NCI-H146 treated with DMSO at 0.1 percent for 48 hours (cell line): ENCODE measurements at regions not wholly inside any gene's neighbourhood (a gene's known extent, or its start where the extent isn't known, plus 50 kb on each side); places are given as distances from the start of the nearest gene placed in this dataset.

Experiments
- DNase-seq: peaks from one replicate; lab custom pipeline; 2025; ENCODE audit not compliant: unreplicated experiment; lab: John Stamatoyannopoulos, UW

GRCh38 chr17:71111460-71111859 lies 942.1 kb downstream of the KCNJ2 start:
- no peak for DNase-seq

- DNase-seq: no peak
These were observed 942.6 kb downstream of the KCNJ2 start for GRCh38 chr17:71111934-71112333.

GRCh38 chr17:71113347-71113746 lies 944.0 kb downstream of the KCNJ2 start:
- no peak for DNase-seq

GRCh38 chr17:71114911-71115668 lies 945.8 kb downstream of the KCNJ2 start:
- no peak for DNase-seq

- DNase-seq: no peak
These were observed 946.3 kb downstream of the KCNJ2 start for GRCh38 chr17:71115669-71115972.

GRCh38 chr17:71117466-71117865 lies 948.1 kb downstream of the KCNJ2 start:
- no peak for DNase-seq

- peak; percentile 70 for DNase-seq
These were observed 948.7 kb downstream of the KCNJ2 start for GRCh38 chr17:71118039-71118438.

GRCh38 chr17:71127416-71127815 lies 958.1 kb downstream of the KCNJ2 start:
- no peak for DNase-seq

- peak; percentile 56 for DNase-seq
These were observed 973.0 kb downstream of the KCNJ2 start for GRCh38 chr17:71142333-71142732.

GRCh38 chr17:71145486-71145885 lies 975.3 kb upstream of the SOX9 start:
- no peak for DNase-seq

GRCh38 chr17:71147906-71148305 lies 972.9 kb upstream of the SOX9 start:
- no peak for DNase-seq

- DNase-seq: no peak
These were observed 971.2 kb upstream of the SOX9 start for GRCh38 chr17:71149607-71150006.

- DNase-seq: no peak
These were observed 963.5 kb upstream of the SOX9 start for GRCh38 chr17:71157297-71157696.

GRCh38 chr17:71158437-71158836 lies 962.4 kb upstream of the SOX9 start:
- no peak for DNase-seq

GRCh38 chr17:71163121-71163812 lies 957.6 kb upstream of the SOX9 start:
- peak; percentile 100 for DNase-seq

- DNase-seq: no peak
These were observed 957.1 kb upstream of the SOX9 start for GRCh38 chr17:71163813-71164122.

GRCh38 chr17:71164561-71164960 lies 956.3 kb upstream of the SOX9 start:
- peak; percentile 52 for DNase-seq

GRCh38 chr17:71166311-71166710 lies 954.5 kb upstream of the SOX9 start:
- DNase-seq: no peak

GRCh38 chr17:71168053-71168741 lies 952.6 kb upstream of the SOX9 start:
- DNase-seq: no peak

- no peak for DNase-seq
These were observed 950.8 kb upstream of the SOX9 start for GRCh38 chr17:71170070-71170469.

- no peak for DNase-seq
These were observed 949.5 kb upstream of the SOX9 start for GRCh38 chr17:71171270-71171669.

GRCh38 chr17:71173991-71174390 lies 946.8 kb upstream of the SOX9 start:
- DNase-seq: no peak
